Neural progenitor cell (in vitro differentiated cells): ENCODE measurements at regions not wholly inside any gene's neighbourhood (a gene's known extent, or its start where the extent isn't known, plus 50 kb on each side); places are given as distances from the start of the nearest gene placed in this dataset.

Experiments used
- DNase-seq: peaks from one replicate; pipeline ENCODE4 v3.0.0-alpha.2; 2016; ENCODE audit warnings: low spot score
- H2AFZ ChIP-seq: fragments of 200-600 bp; sonication (generic); replicated peaks from 2 replicates; pipeline ENCODE4 v1.6.1; 2016; ENCODE audit warnings: antibody characterized with exemption
- H3F3A ChIP-seq: fragments of 200-600 bp; sonication (generic); 2 replicates; pipeline ENCODE4 v1.6.1; 2016; ENCODE audit warnings: antibody characterized with exemption, low read depth
- H3K27ac ChIP-seq: fragments of 200-600 bp; sonication (generic); 2 replicates; pipeline ENCODE4 v1.5.1; 2016; ENCODE audit warnings: mild to moderate bottlenecking
- H3K27me3 ChIP-seq: fragments of 200-600 bp; sonication (generic); 2 replicates; pipeline ENCODE4 v1.6.1; 2016; ENCODE audit warnings: mild to moderate bottlenecking, moderate library complexity
- H3K36me3 ChIP-seq: fragments of 200-600 bp; sonication (generic); 2 replicates; pipeline ENCODE4 v1.5.1; 2016
- H3K4me1 ChIP-seq: fragments of 200-600 bp; sonication (generic); 2 replicates; pipeline ENCODE4 v1.6.1; 2016; ENCODE audit warnings: mixed run types
- H3K4me2 ChIP-seq: fragments of 200-600 bp; sonication (generic); 2 replicates; pipeline ENCODE4 v1.6.1; 2016
- H3K4me3 ChIP-seq: fragments of 200-600 bp; sonication (generic); 2 replicates; pipeline ENCODE4 v1.5.1; 2016
- H3K79me2 ChIP-seq: fragments of 200-600 bp; sonication (generic); 2 replicates; pipeline ENCODE4 v1.6.1; 2016; ENCODE audit warnings: low read depth
- H3K9ac ChIP-seq: fragments of 200-600 bp; sonication (generic); 2 replicates; pipeline ENCODE4 v1.6.1; 2016
- H3K9me3 ChIP-seq: fragments of 200-600 bp; sonication (generic); 2 replicates; pipeline ENCODE4 v1.5.1; 2016; ENCODE audit warnings: low read depth
- H4K20me1 ChIP-seq: fragments of 200-600 bp; sonication (generic); 2 replicates; pipeline ENCODE4 v1.6.1; 2016; ENCODE audit warnings: low read depth
- H3K27ac Mint-ChIP-seq: 3 replicates; pipeline ENCODE4 v1.8.0; 2021; ENCODE audit warnings: mixed read lengths
- H3K27me3 Mint-ChIP-seq: 2 replicates; pipeline ENCODE4 v1.8.0; 2022; ENCODE audit warnings: low read depth, mild to moderate bottlenecking, inconsistent platforms, moderate library complexity, mixed read lengths; ENCODE audit not compliant: insufficient read depth
- H3K36me3 Mint-ChIP-seq: 3 replicates; pipeline ENCODE4 v1.8.0; 2021; ENCODE audit warnings: mixed read lengths
- H3K4me1 Mint-ChIP-seq: 3 replicates; pipeline ENCODE4 v1.8.0; 2021; ENCODE audit warnings: mixed read lengths
- H3K4me3 Mint-ChIP-seq: 3 replicates; pipeline ENCODE4 v1.8.0; 2021; ENCODE audit warnings: mild to moderate bottlenecking, moderate library complexity, mixed read lengths
- H3K9me3 Mint-ChIP-seq: 3 replicates; pipeline ENCODE4 v1.8.0; 2020; ENCODE audit warnings: mixed read lengths
- CTCF ChIP-seq: fragments of 200-600 bp; sonication (generic); IDR thresholded peaks from 2 replicates; pipeline ENCODE4 v1.5.1; 2017; ENCODE audit warnings: antibody characterized with exemption, mild to moderate bottlenecking
- EZH2 ChIP-seq: fragments of 200-600 bp; sonication (generic); IDR thresholded peaks from 2 replicates; pipeline ENCODE4 v1.6.1; 2017; ENCODE audit warnings: antibody characterized with exemption, mild to moderate bottlenecking, moderate library complexity
- EZH2phosphoT487 ChIP-seq: fragments of 200-600 bp; sonication (generic); IDR thresholded peaks from 2 replicates; pipeline ENCODE4 v1.6.1; 2017; ENCODE audit warnings: antibody characterized with exemption

GRCh38 chr14:65301862-65302539, 110.5 kb upstream of the FUT8 start:
- Mint-ChIP-seq H3K4me1 (peaks cover 7% of the 10 kb centered on the region), H3K27ac (no peak overlapping the region), H3K27me3 (peaks cover 2% of the 10 kb centered on the region), H3K36me3 (no peaks in the 10 kb centered on the region), H3K4me3 (no peak overlapping the region), H3K9me3 (no peaks in the 10 kb centered on the region)
- H3K27me3 ChIP-seq, result no peaks in the 10 kb centered on the region
- H3K9ac ChIP-seq, result no peak overlapping the region
- H3K36me3 ChIP-seq, result no peaks in the 10 kb centered on the region
- no peaks in the 10 kb centered on the region for H3K9me3 ChIP-seq
- H3K4me1 ChIP-seq, result peaks cover 26% of the 10 kb centered on the region
- no peaks in the 10 kb centered on the region for H4K20me1 ChIP-seq
- DNase-seq, result no peak
- no peaks in the 10 kb centered on the region for H3K79me2 ChIP-seq
- peaks cover 29% of the 10 kb centered on the region for H3F3A ChIP-seq
- H2AFZ ChIP-seq, result no peak overlapping the region
- H3K27ac ChIP-seq, result no peak overlapping the region
- TF ChIP-seq EZH2phosphoT487, result no peak
- H3K4me3 ChIP-seq, result no peak overlapping the region
- H3K4me2 ChIP-seq, result no peak overlapping the region

- Mint-ChIP-seq H3K4me1 (peaks cover 7% of the 10 kb centered on the region), H3K9me3 (no peaks in the 10 kb centered on the region), H3K4me3 (no peak overlapping the region), H3K27me3 (peaks cover 1% of the 10 kb centered on the region), H3K27ac (no peak overlapping the region), H3K36me3 (no peaks in the 10 kb centered on the region)
- no peaks in the 10 kb centered on the region for H3K36me3 ChIP-seq
- no peak overlapping the region for H3K9ac ChIP-seq
- TF ChIP-seq EZH2 (no peak), CTCF (no peak), EZH2phosphoT487 (no peak)
- DNase-seq, result no peak
- no peaks in the 10 kb centered on the region for H3K9me3 ChIP-seq
- H2AFZ ChIP-seq, result peak overlapping the region; percentile 76
- H3K79me2 ChIP-seq, result no peaks in the 10 kb centered on the region
- peaks cover 26% of the 10 kb centered on the region for H3K4me1 ChIP-seq
- peak overlapping the region; percentile 71 for H3K4me2 ChIP-seq
- H3K27ac ChIP-seq, result peak overlapping the region; percentile 92
- H3F3A ChIP-seq, result peaks cover 29% of the 10 kb centered on the region
- H3K4me3 ChIP-seq, result peak overlapping the region; percentile 19
- no peaks in the 10 kb centered on the region for H4K20me1 ChIP-seq
- H3K27me3 ChIP-seq, result no peaks in the 10 kb centered on the region
These were observed 109.8 kb upstream of the FUT8 start for GRCh38 chr14:65302571-65303189.

- Histone ChIP-seq H2AFZ (peak overlapping the region; percentile 76), H3K9ac (no peak overlapping the region), H3K4me1 (peaks cover 26% of the 10 kb centered on the region), H3K4me3 (peak overlapping the region; percentile 19), H3F3A (peaks cover 29% of the 10 kb centered on the region), H4K20me1 (no peaks in the 10 kb centered on the region), H3K79me2 (no peaks in the 10 kb centered on the region), H3K27me3 (no peaks in the 10 kb centered on the region), H3K36me3 (no peaks in the 10 kb centered on the region), H3K27ac (peak overlapping the region; percentile 92), H3K4me2 (peak overlapping the region; percentile 71), H3K9me3 (no peaks in the 10 kb centered on the region)
- H3K4me1 Mint-ChIP-seq, result peaks cover 7% of the 10 kb centered on the region
- no peaks in the 10 kb centered on the region for H3K36me3 Mint-ChIP-seq
- no peaks in the 10 kb centered on the region for H3K27me3 Mint-ChIP-seq
- H3K9me3 Mint-ChIP-seq, result no peaks in the 10 kb centered on the region
- TF ChIP-seq EZH2phosphoT487 (no peak), EZH2 (no peak), CTCF (no peak)
- H3K4me3 Mint-ChIP-seq, result no peak overlapping the region
- H3K27ac Mint-ChIP-seq, result no peak overlapping the region
- peak; percentile 45 for DNase-seq
These were observed 109.2 kb upstream of the FUT8 start for GRCh38 chr14:65303190-65303898.
